HG03565 (cell line): ENCODE measurements at regions not wholly inside any gene's neighbourhood (a gene's known extent, or its start where the extent isn't known, plus 50 kb on each side); places are given as distances from the start of the nearest gene placed in this dataset.
"Not testable (repeated sequence)": the region's sequence is repeated elsewhere in the genome, so short reads cannot be mapped to it uniquely, and the experiment has no call there.

Experiments used
- ATAC-seq: cut with Tn5 transposase; IDR thresholded peaks from one replicate; pipeline ENCODE4 v1.9.1; 2021; ENCODE audit warnings: mild to moderate bottlenecking, moderate library complexity; ENCODE audit not compliant: unreplicated experiment

GRCh38 chr4:151559595-151559994 is 150.6 kb downstream of the FHIP1A start:
- no peak for ATAC-seq

DNA sequence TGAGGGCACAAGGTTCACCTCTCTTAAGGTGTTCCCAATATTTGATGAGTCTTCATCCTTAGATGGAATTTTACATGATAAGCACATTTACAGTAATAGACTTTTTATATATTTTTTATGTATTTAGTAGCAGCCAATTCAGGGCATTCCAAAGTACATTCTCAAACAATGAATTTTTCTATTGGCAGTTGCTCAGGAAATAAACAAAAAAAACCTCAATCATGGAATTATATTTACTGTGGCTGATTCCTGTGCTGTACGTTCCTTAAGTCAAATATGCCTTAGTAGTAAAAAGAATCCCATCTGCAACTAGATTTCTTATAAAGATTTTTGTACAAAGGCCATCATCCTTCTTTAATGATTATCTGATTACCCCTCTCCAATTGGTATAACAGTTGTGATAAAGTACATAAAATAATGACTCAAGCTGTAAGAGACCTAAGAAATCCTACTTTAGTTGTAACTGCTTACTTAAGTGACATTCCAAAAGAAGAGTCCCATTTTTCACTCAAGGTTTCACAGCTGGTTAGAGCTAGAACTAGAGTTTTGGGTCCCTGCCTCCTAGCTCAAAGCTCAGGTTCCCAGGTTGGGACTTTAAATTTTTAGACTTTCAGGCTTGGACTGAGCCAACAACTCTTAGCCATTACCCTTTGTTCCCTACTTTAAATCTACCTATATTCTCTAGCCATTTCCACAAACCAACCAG is 152.7 kb downstream of the FHIP1A start:
- ATAC-seq, result no peak

DNA sequence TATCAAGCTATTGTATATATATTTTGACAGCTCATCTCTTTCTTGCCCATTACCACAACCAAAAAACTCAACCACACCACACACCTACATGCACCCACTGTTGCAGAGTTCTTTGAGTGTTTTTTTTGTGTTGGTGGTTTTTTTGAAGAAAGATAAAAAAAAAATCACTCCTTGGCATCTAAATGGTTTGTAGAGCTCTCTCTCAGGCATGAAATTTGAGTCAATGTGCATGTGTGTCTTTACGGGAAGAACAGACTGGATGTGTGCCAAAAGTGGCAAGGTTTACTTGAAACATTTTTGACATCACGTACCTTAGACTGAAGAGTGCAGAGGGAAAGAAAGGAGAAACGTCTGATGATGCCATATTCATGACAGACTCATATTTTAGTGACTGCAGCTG is 154.2 kb downstream of the FHIP1A start:
- ATAC-seq, result no peak

DNA sequence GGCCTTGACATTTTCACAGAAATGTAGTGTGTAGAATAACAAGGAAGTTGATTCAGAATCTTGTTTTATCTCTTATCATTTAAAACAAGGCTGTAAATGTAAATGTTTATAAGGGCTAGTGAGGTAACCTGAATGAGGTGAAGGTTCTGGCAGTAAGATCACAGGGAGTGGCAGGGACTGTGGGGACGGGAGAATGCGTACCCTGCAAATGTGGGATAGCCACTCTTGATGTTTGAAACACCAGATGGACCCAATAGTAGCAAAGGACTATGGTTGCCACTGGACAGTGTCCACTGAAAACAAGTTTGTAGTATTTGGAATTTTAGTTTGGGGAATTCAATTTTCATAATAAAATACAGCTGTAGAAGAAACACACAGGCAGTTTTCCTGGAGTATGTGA is 155.3 kb downstream of the FHIP1A start:
- no peak for ATAC-seq

DNA sequence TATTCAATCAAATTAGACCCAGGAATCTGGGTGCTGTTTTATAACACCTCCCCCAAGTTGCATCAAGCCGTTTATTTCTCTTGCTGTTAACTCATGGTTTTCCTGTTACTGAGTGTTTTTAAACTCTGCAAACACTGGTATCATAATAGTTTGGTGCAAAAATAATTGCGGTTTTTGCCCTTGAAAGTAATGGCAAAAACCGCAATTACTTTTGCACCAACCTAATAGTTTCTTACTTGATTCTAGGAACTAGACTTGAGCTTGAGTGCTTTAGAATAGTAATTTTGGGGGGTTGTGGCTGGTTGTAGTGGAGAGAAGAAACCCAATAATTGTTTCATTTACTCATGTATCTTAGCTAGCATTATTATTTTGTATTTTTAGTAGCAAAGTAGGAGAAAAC is 156.6 kb downstream of the FHIP1A start:
- ATAC-seq, result no peak

DNA sequence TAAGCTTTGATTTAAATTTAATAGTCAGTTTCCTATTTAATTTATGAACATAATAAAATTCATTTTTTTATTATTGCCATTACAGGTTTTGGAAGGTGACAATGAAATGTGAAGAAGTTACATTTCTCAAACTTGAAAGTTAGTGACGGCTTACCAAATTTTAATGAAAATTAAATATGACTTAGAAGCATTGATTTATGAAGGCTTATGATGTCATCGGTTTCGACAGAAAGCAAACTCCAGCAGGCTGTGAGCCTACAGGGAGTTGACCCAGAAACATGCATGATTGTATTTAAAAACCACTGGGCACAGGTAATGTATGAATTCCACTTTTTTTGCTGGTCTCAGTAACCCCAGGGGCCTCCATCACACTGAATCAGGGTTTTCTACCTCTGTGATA is 157.1 kb downstream of the FHIP1A start:
- ATAC-seq, result no peak

- peak; percentile 98 for ATAC-seq
These were observed 158.1 kb downstream of the FHIP1A start for GRCh38 chr4:151567056-151567455.

DNA sequence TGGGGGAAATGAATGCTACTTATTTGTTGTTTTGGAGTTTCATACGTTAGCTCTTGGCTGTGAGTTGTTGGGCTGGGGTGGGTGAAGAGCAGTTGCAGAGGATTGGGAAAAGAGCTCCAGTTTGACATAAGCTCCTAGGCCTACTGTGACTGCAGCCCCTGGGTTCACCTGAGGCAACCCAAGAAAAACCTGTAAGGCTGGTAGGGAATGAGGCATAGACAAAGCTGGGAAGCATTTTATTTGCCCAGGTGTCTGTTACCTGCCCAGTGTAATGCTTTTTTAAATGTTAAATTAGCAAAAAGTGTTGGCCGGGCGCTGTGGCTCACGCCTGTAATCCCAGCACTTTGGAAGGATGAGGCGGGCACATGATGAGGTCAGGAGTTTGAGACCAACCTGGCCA is 160.0 kb downstream of the FHIP1A start:
- no peak for ATAC-seq

GRCh38 chr4:151569650-151570049 is 160.7 kb downstream of the FHIP1A start:
- ATAC-seq, result no peak

- ATAC-seq, result no peak
These were observed 164.5 kb downstream of the FHIP1A start for GRCh38 chr4:151573474-151573873.

DNA sequence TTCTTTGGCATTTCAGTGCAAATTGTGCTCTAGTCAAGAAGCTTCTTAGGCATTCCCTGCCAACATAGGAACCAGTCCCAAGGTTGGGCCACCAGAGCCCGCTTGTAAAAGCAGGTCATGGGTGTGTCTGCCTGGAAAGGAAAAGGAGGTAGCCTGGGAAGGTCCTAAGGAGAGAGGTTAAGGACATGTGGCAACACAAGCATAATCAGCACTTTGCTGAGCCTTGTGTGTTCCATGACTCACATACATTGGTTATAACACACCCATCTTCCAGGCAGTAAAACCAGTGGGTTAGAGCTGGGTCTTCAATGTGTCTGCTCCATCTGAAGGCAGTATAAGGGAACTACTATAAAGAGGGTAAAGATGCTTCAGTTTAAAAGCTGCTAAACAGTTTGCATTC is 165.0 kb downstream of the FHIP1A start:
- no peak for ATAC-seq

- ATAC-seq, result no peak
These were observed 166.0 kb downstream of the FHIP1A start for GRCh38 chr4:151574968-151575367.

DNA sequence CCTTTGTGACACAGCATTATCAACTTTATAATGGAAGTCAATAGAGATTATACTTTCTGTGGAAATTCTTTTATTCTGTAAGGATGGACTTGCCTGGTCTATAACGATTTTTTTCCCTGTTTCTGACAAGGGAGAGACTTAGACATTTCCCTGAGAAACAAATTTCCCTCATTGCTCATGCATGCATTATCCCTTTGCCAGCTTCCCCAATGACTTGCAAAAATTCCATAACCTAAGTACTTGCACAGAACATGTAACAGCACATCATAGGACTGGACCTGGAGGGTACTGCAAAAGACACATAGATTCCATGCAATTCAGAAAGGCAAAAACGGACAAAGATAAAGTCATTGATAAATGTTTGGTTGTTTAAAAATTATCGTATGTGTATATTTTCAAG is 166.7 kb downstream of the FHIP1A start:
- ATAC-seq, result no peak

- ATAC-seq, result no peak
These were observed 167.7 kb downstream of the FHIP1A start for GRCh38 chr4:151576627-151577026.

DNA sequence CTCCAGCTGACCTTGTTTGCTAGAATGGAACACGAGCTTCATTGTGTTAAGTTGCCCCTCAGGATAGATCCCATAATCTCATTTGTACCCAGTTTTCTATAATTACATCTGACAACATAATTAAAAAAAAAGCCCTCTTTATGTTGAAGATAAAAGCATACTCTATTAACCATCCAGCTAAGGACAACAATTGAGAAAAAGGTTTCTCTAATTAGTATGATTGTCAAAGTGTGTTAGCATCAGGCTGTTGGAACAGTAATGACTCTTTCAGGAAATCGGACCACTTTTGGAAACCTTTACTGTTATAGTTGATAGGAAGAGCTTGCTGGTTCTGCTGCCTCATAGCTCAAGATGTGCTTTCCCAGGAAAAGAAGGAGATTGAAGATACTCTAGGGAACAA is 172.6 kb downstream of the FHIP1A start:
- no peak for ATAC-seq

DNA sequence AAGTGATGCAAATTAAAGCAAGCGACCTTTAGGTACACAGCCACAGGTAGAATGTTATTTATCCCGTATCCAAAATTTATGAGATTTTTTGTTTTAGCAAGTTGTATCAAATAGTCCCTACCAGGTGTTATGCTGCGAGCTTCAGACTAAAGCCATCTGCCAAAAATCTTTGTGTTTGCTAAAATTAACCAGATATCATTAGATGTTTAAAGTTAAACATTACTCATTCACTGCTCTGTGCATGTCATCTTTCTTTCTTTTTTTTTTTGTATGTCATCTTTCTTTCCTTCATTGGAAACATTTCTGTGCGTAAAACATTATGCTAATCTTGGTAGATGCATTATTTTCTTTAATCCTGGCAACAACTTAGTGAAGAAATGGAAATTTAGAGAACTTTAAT is 173.1 kb downstream of the FHIP1A start:
- ATAC-seq, result no peak

GRCh38 chr4:151583157-151583914 is 174.4 kb downstream of the FHIP1A start:
- ATAC-seq, result no peak

- no peak for ATAC-seq
These were observed 175.1 kb downstream of the FHIP1A start for GRCh38 chr4:151584101-151584500.

DNA sequence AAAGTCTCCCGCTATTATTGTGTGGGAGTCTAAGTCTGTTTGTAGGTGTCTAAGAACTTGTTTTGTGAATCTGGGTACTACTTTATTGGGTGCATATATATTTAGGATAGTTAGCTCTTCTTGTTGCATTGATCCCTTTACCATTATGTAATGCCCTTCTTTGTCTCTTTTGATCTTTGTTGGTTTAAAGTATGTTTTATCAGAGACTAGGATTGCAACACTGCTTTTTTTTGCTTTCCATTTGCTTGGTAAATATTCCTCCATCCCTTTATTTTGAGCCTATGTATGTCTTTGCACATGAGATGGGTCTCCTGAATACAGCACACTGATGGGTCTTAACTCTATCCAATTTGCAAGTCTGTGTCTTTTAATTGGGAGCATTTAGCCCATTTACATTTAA is 165.2 kb downstream of the GATB start:
- ATAC-seq, result not testable (repeated sequence)

DNA sequence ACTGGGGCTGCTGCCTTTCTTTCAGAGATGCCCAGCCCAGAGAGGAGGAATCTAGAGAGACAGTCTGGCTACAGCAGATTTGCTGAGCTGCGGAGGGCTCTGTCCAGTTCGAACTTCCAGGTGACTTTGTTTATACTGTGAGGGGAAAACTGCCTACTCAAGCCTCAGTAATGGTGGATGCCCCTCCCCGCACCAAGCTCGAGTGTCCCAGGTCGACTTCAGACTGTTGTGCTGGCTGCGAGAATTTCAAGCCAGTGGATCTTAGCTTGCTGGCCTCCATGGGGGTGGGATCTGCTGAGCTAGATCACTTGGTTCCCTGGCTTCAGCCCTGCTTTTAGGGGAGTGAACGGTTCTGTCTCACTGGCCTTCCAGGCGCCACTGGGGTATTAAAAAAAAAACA is 163.1 kb downstream of the GATB start:
- ATAC-seq, result not testable (repeated sequence)

GRCh38 chr4:151599863-151600262 is 160.9 kb downstream of the GATB start:
- ATAC-seq, result no peak

DNA sequence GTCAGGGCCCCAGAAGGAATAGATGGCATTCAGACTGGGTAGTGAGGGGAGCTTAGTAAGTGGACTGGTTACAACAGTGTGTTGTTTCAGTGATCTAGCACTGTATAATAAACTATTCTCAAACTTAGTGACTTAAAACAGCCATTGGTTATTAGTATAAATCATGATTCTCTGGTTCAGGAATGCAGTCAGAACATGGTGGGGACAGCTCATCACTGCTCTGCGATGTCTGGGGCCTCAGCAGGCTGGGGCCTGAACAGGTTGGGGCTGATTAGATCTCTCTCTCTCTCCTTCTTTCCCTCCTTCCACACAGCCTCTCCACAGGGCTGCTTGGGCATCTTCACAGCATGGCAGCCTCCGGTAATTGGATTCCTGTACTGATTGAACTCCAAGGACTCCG is 160.4 kb downstream of the GATB start:
- no peak for ATAC-seq

DNA sequence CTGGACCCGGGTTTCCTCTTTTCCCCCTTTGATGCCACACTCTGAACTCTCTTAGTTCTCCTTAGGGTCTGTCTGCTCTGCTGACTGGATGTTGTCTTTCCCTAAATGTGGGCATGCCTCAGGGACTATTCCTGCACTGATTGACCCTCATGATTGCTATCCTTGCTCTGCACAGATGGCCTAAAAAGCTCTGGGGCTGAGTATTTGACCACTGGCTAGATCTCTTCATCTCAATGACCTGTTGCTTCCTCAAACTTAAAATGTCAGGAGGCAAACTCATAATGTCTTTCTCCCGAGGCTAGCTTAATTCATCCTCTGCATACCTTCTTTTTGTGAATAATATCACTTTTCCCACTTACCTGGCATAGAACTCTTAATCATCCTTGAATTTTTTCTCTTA is 157.4 kb downstream of the GATB start:
- ATAC-seq, result no peak
